ENCODE measurements at regions not wholly inside any gene's neighbourhood (a gene's known extent, or its start where the extent isn't known, plus 50 kb on each side); places are given as distances from the start of the nearest gene placed in this dataset.
"Not testable (repeated sequence)": the region's sequence is repeated elsewhere in the genome, so short reads cannot be mapped to it uniquely, and the experiment has no call there.

- H3K27ac ChIP-seq (replicated peaks): no peak overlapping the region
- TF ChIP-seq GABPA (IDR thresholded peaks at IDR 0.05; ENCODE audit: low read depth): no peak
- no peak for TF ChIP-seq POLR2AphosphoS5 (IDR thresholded peaks at IDR 0.05; ENCODE audit: low read depth)
- TF ChIP-seq, protein P1, sequence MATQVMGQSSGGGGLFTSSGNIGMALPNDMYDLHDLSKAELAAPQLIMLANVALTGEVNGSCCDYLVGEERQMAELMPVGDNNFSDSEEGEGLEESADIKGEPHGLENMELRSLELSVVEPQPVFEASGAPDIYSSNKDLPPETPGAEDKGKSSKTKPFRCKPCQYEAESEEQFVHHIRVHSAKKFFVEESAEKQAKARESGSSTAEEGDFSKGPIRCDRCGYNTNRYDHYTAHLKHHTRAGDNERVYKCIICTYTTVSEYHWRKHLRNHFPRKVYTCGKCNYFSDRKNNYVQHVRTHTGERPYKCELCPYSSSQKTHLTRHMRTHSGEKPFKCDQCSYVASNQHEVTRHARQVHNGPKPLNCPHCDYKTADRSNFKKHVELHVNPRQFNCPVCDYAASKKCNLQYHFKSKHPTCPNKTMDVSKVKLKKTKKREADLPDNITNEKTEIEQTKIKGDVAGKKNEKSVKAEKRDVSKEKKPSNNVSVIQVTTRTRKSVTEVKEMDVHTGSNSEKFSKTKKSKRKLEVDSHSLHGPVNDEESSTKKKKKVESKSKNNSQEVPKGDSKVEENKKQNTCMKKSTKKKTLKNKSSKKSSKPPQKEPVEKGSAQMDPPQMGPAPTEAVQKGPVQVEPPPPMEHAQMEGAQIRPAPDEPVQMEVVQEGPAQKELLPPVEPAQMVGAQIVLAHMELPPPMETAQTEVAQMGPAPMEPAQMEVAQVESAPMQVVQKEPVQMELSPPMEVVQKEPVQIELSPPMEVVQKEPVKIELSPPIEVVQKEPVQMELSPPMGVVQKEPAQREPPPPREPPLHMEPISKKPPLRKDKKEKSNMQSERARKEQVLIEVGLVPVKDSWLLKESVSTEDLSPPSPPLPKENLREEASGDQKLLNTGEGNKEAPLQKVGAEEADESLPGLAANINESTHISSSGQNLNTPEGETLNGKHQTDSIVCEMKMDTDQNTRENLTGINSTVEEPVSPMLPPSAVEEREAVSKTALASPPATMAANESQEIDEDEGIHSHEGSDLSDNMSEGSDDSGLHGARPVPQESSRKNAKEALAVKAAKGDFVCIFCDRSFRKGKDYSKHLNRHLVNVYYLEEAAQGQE (IDR thresholded peaks at IDR 0.05; ENCODE audit: insufficient replicate concordance, low read depth): no peak
- TF ChIP-seq, protein P2, sequence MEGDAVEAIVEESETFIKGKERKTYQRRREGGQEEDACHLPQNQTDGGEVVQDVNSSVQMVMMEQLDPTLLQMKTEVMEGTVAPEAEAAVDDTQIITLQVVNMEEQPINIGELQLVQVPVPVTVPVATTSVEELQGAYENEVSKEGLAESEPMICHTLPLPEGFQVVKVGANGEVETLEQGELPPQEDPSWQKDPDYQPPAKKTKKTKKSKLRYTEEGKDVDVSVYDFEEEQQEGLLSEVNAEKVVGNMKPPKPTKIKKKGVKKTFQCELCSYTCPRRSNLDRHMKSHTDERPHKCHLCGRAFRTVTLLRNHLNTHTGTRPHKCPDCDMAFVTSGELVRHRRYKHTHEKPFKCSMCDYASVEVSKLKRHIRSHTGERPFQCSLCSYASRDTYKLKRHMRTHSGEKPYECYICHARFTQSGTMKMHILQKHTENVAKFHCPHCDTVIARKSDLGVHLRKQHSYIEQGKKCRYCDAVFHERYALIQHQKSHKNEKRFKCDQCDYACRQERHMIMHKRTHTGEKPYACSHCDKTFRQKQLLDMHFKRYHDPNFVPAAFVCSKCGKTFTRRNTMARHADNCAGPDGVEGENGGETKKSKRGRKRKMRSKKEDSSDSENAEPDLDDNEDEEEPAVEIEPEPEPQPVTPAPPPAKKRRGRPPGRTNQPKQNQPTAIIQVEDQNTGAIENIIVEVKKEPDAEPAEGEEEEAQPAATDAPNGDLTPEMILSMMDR (IDR thresholded peaks at IDR 0.05; ENCODE audit: insufficient read depth, low read length): no peak
- TF ChIP-seq SPI1 (IDR thresholded peaks at IDR 0.05; ENCODE audit: borderline replicate concordance, low read depth): no peak
- no peaks in the 10 kb centered on the region for H3K27me3 ChIP-seq (ENCODE audit: insufficient read depth, poor library complexity, severe bottlenecking)
- H3K4me3 ChIP-seq (replicated peaks; ENCODE audit: insufficient read depth, low read length): no peak overlapping the region
- no peak for DNase-seq (ENCODE audit: low read depth in 1 of 2, low spot score in 1 of 2)
Observed at GRCh38 chr2:228774548-228774947, 496.5 kb downstream of the PID1 start.

DNA sequence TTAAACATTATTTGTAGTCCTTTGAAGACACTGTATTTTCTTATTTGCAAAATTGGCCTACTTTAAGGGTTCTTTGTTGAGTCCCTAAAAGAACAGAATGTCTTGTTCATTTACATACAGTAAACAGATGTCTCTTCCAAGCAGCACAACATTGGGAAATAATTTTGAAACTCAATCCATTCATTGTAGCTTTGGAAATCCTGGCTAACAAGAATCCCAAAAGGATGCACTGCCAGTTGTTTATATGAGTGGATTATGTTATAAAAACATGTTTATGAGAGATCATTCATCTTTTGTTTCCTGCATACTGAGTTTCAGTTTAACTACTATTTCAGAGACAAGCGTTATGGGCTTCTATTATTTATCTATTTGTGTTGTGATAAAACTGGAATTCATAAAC lies 499.3 kb downstream of the PID1 start:
- no peaks in the 10 kb centered on the region for H3K27me3 ChIP-seq (ENCODE audit: insufficient read depth, poor library complexity, severe bottlenecking)
- no peak overlapping the region for H3K4me3 ChIP-seq (replicated peaks; ENCODE audit: insufficient read depth, low read length)
- no peak for TF ChIP-seq GABPA (IDR thresholded peaks at IDR 0.05; ENCODE audit: low read depth)
- TF ChIP-seq, protein P2 (IDR thresholded peaks at IDR 0.05; ENCODE audit: insufficient read depth, low read length): no peak
- H3K27ac ChIP-seq (replicated peaks): no peak overlapping the region
- no peak for DNase-seq (ENCODE audit: low read depth in 1 of 2, low spot score in 1 of 2)

- DNase-seq (ENCODE audit: low read depth in 1 of 2, low spot score in 1 of 2): no peak
- no peak overlapping the region for H3K27ac ChIP-seq (replicated peaks)
- TF ChIP-seq GABPA (IDR thresholded peaks at IDR 0.05; ENCODE audit: low read depth) (no peak), POLR2AphosphoS5 (IDR thresholded peaks at IDR 0.05; ENCODE audit: low read depth) (no peak), SPI1 (IDR thresholded peaks at IDR 0.05; ENCODE audit: borderline replicate concordance, low read depth) (no peak)
- TF ChIP-seq, protein P2 (IDR thresholded peaks at IDR 0.05; ENCODE audit: insufficient read depth, low read length): no peak
- TF ChIP-seq, protein P1 (IDR thresholded peaks at IDR 0.05; ENCODE audit: insufficient replicate concordance, low read depth): no peak
- H3K4me3 ChIP-seq (replicated peaks; ENCODE audit: insufficient read depth, low read length): no peak overlapping the region
- H3K27me3 ChIP-seq (ENCODE audit: insufficient read depth, poor library complexity, severe bottlenecking): no peaks in the 10 kb centered on the region
Observed at GRCh38 chr2:228771315-228771714, 499.8 kb downstream of the PID1 start.

- Histone ChIP-seq H3K27ac (replicated peaks) (no peak overlapping the region), H3K27me3 (ENCODE audit: insufficient read depth, poor library complexity, severe bottlenecking) (no peaks in the 10 kb centered on the region), H3K4me3 (replicated peaks; ENCODE audit: insufficient read depth, low read length) (no peak overlapping the region)
- no peak for DNase-seq (ENCODE audit: low read depth in 1 of 2, low spot score in 1 of 2)
- no peak for TF ChIP-seq GABPA (IDR thresholded peaks at IDR 0.05; ENCODE audit: low read depth)
- no peak for TF ChIP-seq POLR2AphosphoS5 (IDR thresholded peaks at IDR 0.05; ENCODE audit: low read depth)
- no peak for TF ChIP-seq SPI1 (IDR thresholded peaks at IDR 0.05; ENCODE audit: borderline replicate concordance, low read depth)
- TF ChIP-seq, protein P1 (IDR thresholded peaks at IDR 0.05; ENCODE audit: insufficient replicate concordance, low read depth): no peak
- TF ChIP-seq, protein P2 (IDR thresholded peaks at IDR 0.05; ENCODE audit: insufficient read depth, low read length): no peak
Observed at GRCh38 chr2:228768818-228769217, 502.3 kb downstream of the PID1 start.

DNA sequence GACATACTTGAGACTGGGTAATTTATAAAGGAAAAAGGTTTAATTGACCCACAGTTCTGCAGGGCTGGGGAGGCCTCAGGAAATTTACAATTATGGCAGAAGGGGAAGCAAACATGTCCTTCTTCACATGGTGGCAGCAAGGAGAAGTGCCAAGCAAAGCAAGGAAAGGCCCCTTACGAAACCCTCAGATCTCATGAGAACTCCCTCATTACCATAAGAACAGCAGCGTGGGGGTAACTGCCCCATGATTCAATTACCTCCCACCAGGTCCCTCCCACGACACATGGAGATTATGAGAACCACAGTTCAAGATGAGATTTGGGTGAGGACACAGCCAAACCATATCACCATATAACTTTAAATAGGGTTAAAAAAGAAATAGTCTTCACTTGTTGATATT lies 502.9 kb downstream of the PID1 start:
- not testable (repeated sequence) for H3K27ac ChIP-seq (replicated peaks); H3K27me3 ChIP-seq (ENCODE audit: insufficient read depth, poor library complexity, severe bottlenecking); DNase-seq (ENCODE audit: low read depth in 1 of 2, low spot score in 1 of 2); H3K4me3 ChIP-seq (replicated peaks; ENCODE audit: insufficient read depth, low read length)

All from HL-60 (cell line).